EH (cell line): ENCODE measurements at regions not wholly inside any gene's neighbourhood (a gene's known extent, or its start where the extent isn't known, plus 50 kb on each side); places are given as distances from the start of the nearest gene placed in this dataset.

Experiments
- DNase-seq: peaks from one replicate; pipeline ENCODE4 v3.0.0-alpha.2; 2015; ENCODE audit warnings: low read depth

DNA sequence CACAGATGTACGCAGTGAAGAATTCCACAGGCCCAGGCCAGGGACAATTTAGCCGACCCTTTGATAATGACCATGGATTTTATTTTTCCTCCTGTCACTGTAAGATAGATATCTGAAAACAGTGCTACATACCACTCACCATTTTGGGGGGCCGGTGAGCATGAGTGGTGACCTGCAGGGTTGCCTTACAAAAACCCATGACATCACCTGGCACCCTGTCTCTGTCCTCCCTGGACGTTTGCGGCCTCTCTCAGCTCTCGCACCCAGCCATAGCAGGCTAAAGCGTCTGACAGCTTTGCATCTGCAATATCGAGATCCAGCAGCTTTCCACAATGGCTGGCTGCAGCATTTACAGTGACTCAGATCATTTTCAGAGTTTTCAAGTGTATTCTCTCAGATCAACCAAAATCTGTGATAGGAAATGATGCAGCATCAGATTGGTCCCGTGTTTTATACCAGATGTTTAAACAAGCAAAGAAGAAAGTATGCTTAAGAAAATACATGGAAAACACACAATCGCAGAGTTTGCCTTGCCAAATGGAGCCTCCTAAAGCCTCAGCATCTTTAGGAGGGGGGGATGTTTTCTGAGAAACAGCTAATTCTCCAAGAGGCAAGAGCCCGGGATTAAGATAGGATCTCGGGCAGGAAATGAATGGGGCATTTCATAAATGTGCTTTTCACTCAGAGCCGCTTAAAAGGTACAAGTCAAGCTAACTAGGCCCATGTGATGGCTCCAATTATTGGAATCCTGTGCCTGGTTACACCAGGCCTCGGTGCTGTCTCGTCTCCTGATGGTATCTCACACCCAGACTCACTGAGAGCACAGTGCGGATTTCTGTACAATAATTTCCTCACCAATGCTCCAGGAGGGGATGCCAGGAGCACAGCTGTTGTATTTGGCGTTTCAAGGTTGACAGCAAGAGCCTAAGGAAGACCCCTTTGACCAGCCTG, 257.3 kb downstream of the XXYLT1 start:
- DNase-seq, result no peak

DNA sequence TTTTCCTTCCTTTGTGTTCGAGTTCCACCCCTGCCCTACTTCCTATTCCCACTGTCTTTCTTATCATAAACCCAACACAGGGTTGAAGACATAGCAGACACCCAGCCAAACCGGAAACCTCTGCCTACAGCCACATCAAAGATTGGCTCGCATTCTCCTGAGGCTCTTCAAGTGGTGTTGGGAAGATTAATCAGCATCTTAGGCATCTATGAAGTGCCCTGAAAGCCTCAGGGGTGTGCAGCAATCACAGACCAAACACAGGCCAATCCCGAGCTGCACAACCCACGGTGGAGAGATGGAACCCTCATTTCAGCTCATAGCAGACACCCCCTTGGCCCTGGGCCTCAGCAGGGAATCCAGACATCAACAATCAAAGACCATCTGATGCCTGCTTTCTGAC, 255.9 kb downstream of the XXYLT1 start:
- no peak for DNase-seq

DNA sequence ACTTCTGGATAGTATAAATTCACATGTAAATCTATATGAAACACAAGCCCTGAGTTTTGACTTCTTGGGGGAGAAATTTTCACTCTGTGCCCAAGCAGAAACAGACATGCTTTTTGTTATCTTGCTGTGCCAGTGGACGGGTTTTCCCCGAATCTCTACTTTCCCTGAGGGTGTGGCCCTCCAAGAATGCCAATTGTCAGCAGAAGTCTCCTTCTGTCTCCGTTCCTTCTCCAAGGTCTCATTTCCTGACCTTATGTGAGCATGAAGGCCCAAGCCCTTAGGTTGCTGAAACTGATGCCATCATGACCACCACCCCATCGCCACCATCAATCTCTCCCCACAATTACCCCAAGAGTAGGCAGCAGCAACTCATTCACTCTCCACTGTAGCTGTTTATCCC, 253.8 kb downstream of the XXYLT1 start:
- DNase-seq, result no peak
